Peyer's patch (tissue), 4 donors: ENCODE measurements at regions not wholly inside any gene's neighbourhood (a gene's known extent, or its start where the extent isn't known, plus 50 kb on each side); places are given as distances from the start of the nearest gene placed in this dataset.
A peak's percentile ranks its signal among the peaks of the same experiment; 100 is the strongest.

Experiments
- DNase-seq, 3 donors: peaks; one replicate each; pipeline ENCODE4 v3.0.0-alpha.2; 2017 to 2019
- H3K27ac ChIP-seq, 4 donors: fragments of 200-600 bp; sonication (generic); one replicate each; pipeline ENCODE4 v1.5.1; 2016 to 2019
- H3K27me3 ChIP-seq, 2 donors: fragments of 200-600 bp; sonication (generic); one replicate each; pipeline ENCODE4 v1.5.1; 2019
- H3K36me3 ChIP-seq, 3 donors: fragments of 200-600 bp; sonication (generic); one replicate each; pipeline ENCODE4 v1.5.1; 2016 to 2019
- H3K4me1 ChIP-seq, 4 donors: fragments of 200-600 bp; sonication (generic); one replicate each; pipeline ENCODE4 v1.5.1; 2016 to 2019
- H3K4me3 ChIP-seq, 4 donors: fragments of 200-600 bp; sonication (generic); 1 replicate in 3 of 4; 2 replicates in 1 of 4; pipeline ENCODE4 v1.5.1; 2016 to 2019; ENCODE audit warnings: mild to moderate bottlenecking in 1 of 4
- H3K9me3 ChIP-seq, 4 donors: fragments of 200-600 bp; sonication (generic); one replicate each; pipeline ENCODE4 v1.5.1; 2016 to 2019; ENCODE audit warnings: mild to moderate bottlenecking in 1 of 4
- CTCF ChIP-seq, 6 experiments: fragments of 450-650 bp in 4 of 6; fragments of 200-600 bp in 2 of 6; sonication (generic) in 1 of 6; IDR thresholded peaks; one replicate each; pipeline ENCODE4 v1.5.1; 2017 to 2019; ENCODE audit warnings: antibody characterized with exemption in 6 of 6, mild to moderate bottlenecking in 3 of 6, moderate library complexity in 1 of 6
- POLR2A ChIP-seq, 2 donors: fragments of 450-650 bp; IDR thresholded peaks; one replicate each; pipeline ENCODE4 v1.5.1; 2017; ENCODE audit warnings: antibody characterized with exemption in 2 of 2, mild to moderate bottlenecking in 2 of 2, moderate library complexity in 2 of 2

- Histone ChIP-seq H3K4me1 (no peaks in the 10 kb centered on the region), H3K9me3 (no peaks in the 10 kb centered on the region), H3K4me3 (no peak overlapping the region), H3K27me3 (no peaks in the 10 kb centered on the region), H3K27ac (no peak overlapping the region), H3K36me3 (no peaks in the 10 kb centered on the region)
- TF ChIP-seq POLR2A (IDR thresholded peaks at IDR 0.05), result no peak
- TF ChIP-seq CTCF (IDR thresholded peaks at IDR 0.05), result no peak
- peak in 1 of 3 donors; percentile 14 for DNase-seq
Measured at GRCh38 chr7:157488281-157488680, 151.5 kb downstream of the DNAJB6 start.

GRCh38 chr7:157488966-157489365 lies 152.2 kb downstream of the DNAJB6 start:
- no peaks in the 10 kb centered on the region for H3K9me3 ChIP-seq
- H3K27ac ChIP-seq, result no peak overlapping the region
- no peak overlapping the region for H3K4me3 ChIP-seq
- H3K36me3 ChIP-seq, result no peaks in the 10 kb centered on the region
- no peak for TF ChIP-seq CTCF (IDR thresholded peaks at IDR 0.05)
- TF ChIP-seq POLR2A (IDR thresholded peaks at IDR 0.05), result no peak
- no peaks in the 10 kb centered on the region for H3K27me3 ChIP-seq
- DNase-seq, result peak in 1 of 3 donors; percentile 25
- no peaks in the 10 kb centered on the region for H3K4me1 ChIP-seq
